ENCODE measurements at regions not wholly inside any gene's neighbourhood (a gene's known extent, or its start where the extent isn't known, plus 50 kb on each side); places are given as distances from the start of the nearest gene placed in this dataset.
"Not testable (repeated sequence)": the region's sequence is repeated elsewhere in the genome, so short reads cannot be mapped to it uniquely, and the experiment has no call there.

GRCh38 chr11:122002926-122003325, 113.1 kb downstream of the BLID start:
- no peak overlapping the region for H3K4me3 ChIP-seq (ENCODE audit: low read length in 2 of 2)
- H3K36me3 ChIP-seq (ENCODE audit: control insufficient read depth in 2 of 2, insufficient read depth in 2 of 2, low read length in 1 of 2) = no peaks in the 10 kb centered on the region
- 97% methylated on average over 1 of the region's 1 CpG for WGBS
- no peaks in the 10 kb centered on the region for H3K9me3 ChIP-seq (ENCODE audit: control insufficient read depth in 2 of 2, insufficient read depth in 1 of 2, low read length in 1 of 2)
- no peaks in the 10 kb centered on the region for H3K4me1 ChIP-seq (ENCODE audit: control insufficient read depth in 2 of 2, insufficient read depth in 2 of 2, low read length in 2 of 2)
- H3K27me3 ChIP-seq (ENCODE audit: control insufficient read depth in 2 of 2, insufficient read depth in 1 of 2, low read length in 1 of 2) = no peaks in the 10 kb centered on the region
- H3K27ac ChIP-seq (ENCODE audit: low read depth in 1 of 2, low read length in 1 of 2) = no peak overlapping the region
- no peak for DNase-seq (ENCODE audit: low read depth in 6 of 9, low spot score in 9 of 9)

DNA sequence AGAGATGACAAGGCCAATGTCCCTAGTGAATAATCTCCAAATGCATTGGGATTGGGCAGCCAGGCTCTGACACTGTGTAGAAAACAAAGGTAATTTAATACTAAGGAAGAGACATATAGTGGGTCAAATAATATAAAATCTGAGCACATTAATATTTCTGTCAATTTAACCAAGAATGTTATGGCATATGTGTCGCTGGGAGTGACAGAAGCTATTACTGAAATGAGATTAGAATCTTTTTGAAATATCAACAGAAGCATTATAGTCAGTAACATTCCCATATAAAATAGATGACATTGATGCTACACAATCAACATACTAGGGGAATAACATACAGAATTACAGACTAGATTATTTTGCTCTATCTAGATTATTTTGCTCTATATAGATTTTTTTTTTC, 114.0 kb downstream of the BLID start:
- DNase-seq (ENCODE audit: low read depth in 6 of 9, low spot score in 9 of 9) = no peak
- Histone ChIP-seq H3K4me1 (ENCODE audit: control insufficient read depth in 2 of 2, insufficient read depth in 2 of 2, low read length in 2 of 2) (no peaks in the 10 kb centered on the region), H3K27ac (ENCODE audit: low read depth in 1 of 2, low read length in 1 of 2) (no peak overlapping the region), H3K27me3 (ENCODE audit: control insufficient read depth in 2 of 2, insufficient read depth in 1 of 2, low read length in 1 of 2) (no peaks in the 10 kb centered on the region), H3K9me3 (ENCODE audit: control insufficient read depth in 2 of 2, insufficient read depth in 1 of 2, low read length in 1 of 2) (no peaks in the 10 kb centered on the region), H3K4me3 (ENCODE audit: low read length in 2 of 2) (no peak overlapping the region), H3K36me3 (ENCODE audit: control insufficient read depth in 2 of 2, insufficient read depth in 2 of 2, low read length in 1 of 2) (no peaks in the 10 kb centered on the region)
- 96% methylated on average over 1 of the region's 1 CpG for WGBS

GRCh38 chr11:121999651-122000050, 116.4 kb downstream of the BLID start:
- Histone ChIP-seq H3K9me3 (ENCODE audit: control insufficient read depth in 2 of 2, insufficient read depth in 1 of 2, low read length in 1 of 2) (no peaks in the 10 kb centered on the region), H3K4me1 (ENCODE audit: control insufficient read depth in 2 of 2, insufficient read depth in 2 of 2, low read length in 2 of 2) (no peaks in the 10 kb centered on the region), H3K27me3 (ENCODE audit: control insufficient read depth in 2 of 2, insufficient read depth in 1 of 2, low read length in 1 of 2) (no peaks in the 10 kb centered on the region), H3K4me3 (ENCODE audit: low read length in 2 of 2) (no peak overlapping the region), H3K27ac (ENCODE audit: low read depth in 1 of 2, low read length in 1 of 2) (no peak overlapping the region), H3K36me3 (ENCODE audit: control insufficient read depth in 2 of 2, insufficient read depth in 2 of 2, low read length in 1 of 2) (no peaks in the 10 kb centered on the region)
- WGBS = 95% methylated on average over 2 of the region's 2 CpGs
- no peak for DNase-seq (ENCODE audit: low read depth in 6 of 9, low spot score in 9 of 9)

GRCh38 chr11:121996574-121996973, 119.4 kb downstream of the BLID start:
- no peaks in the 10 kb centered on the region for H3K27me3 ChIP-seq (ENCODE audit: control insufficient read depth in 2 of 2, insufficient read depth in 1 of 2, low read length in 1 of 2)
- H3K4me1 ChIP-seq (ENCODE audit: control insufficient read depth in 2 of 2, insufficient read depth in 2 of 2, low read length in 2 of 2) = no peaks in the 10 kb centered on the region
- H3K4me3 ChIP-seq (ENCODE audit: low read length in 2 of 2) = no peak overlapping the region
- DNase-seq (ENCODE audit: low read depth in 6 of 9, low spot score in 9 of 9) = no peak
- H3K36me3 ChIP-seq (ENCODE audit: control insufficient read depth in 2 of 2, insufficient read depth in 2 of 2, low read length in 1 of 2) = no peaks in the 10 kb centered on the region
- no peaks in the 10 kb centered on the region for H3K9me3 ChIP-seq (ENCODE audit: control insufficient read depth in 2 of 2, insufficient read depth in 1 of 2, low read length in 1 of 2)
- 95% methylated on average over 1 of the region's 1 CpG for WGBS
- H3K27ac ChIP-seq (ENCODE audit: low read depth in 1 of 2, low read length in 1 of 2) = no peak overlapping the region

GRCh38 chr11:121983901-121984300, 132.1 kb downstream of the BLID start:
- no peak for DNase-seq (ENCODE audit: low read depth in 6 of 9, low spot score in 9 of 9)
- Histone ChIP-seq H3K27ac (ENCODE audit: low read depth in 1 of 2, low read length in 1 of 2) (no peak overlapping the region), H3K36me3 (ENCODE audit: control insufficient read depth in 2 of 2, insufficient read depth in 2 of 2, low read length in 1 of 2) (no peaks in the 10 kb centered on the region), H3K9me3 (ENCODE audit: control insufficient read depth in 2 of 2, insufficient read depth in 1 of 2, low read length in 1 of 2) (no peaks in the 10 kb centered on the region), H3K4me1 (ENCODE audit: control insufficient read depth in 2 of 2, insufficient read depth in 2 of 2, low read length in 2 of 2) (no peaks in the 10 kb centered on the region), H3K4me3 (ENCODE audit: low read length in 2 of 2) (no peak overlapping the region), H3K27me3 (ENCODE audit: control insufficient read depth in 2 of 2, insufficient read depth in 1 of 2, low read length in 1 of 2) (no peaks in the 10 kb centered on the region)
- WGBS = 92% methylated on average over 3 of the region's 3 CpGs

- not testable (repeated sequence) for H3K27ac ChIP-seq (ENCODE audit: low read depth in 1 of 2, low read length in 1 of 2); H3K4me3 ChIP-seq (ENCODE audit: low read length in 2 of 2)
Observed at GRCh38 chr11:121977914-121978313, 138.1 kb downstream of the BLID start.

GRCh38 chr11:121968638-121969037, 147.4 kb downstream of the BLID start:
- Histone ChIP-seq H3K4me3 (ENCODE audit: low read length in 2 of 2) (no peak overlapping the region), H3K4me1 (ENCODE audit: control insufficient read depth in 2 of 2, insufficient read depth in 2 of 2, low read length in 2 of 2) (no peaks in the 10 kb centered on the region), H3K27me3 (ENCODE audit: control insufficient read depth in 2 of 2, insufficient read depth in 1 of 2, low read length in 1 of 2) (no peaks in the 10 kb centered on the region), H3K36me3 (ENCODE audit: control insufficient read depth in 2 of 2, insufficient read depth in 2 of 2, low read length in 1 of 2) (no peaks in the 10 kb centered on the region), H3K27ac (ENCODE audit: low read depth in 1 of 2, low read length in 1 of 2) (no peak overlapping the region), H3K9me3 (ENCODE audit: control insufficient read depth in 2 of 2, insufficient read depth in 1 of 2, low read length in 1 of 2) (no peaks in the 10 kb centered on the region)
- no peak for DNase-seq (ENCODE audit: low read depth in 6 of 9, low spot score in 9 of 9)
- 93% methylated on average over 2 of the region's 2 CpGs for WGBS

More at GRCh38 chr11:121977914-121978313, 138.1 kb downstream of the BLID start:
- not testable (repeated sequence) for H3K9me3 ChIP-seq (ENCODE audit: control insufficient read depth in 2 of 2, insufficient read depth in 1 of 2, low read length in 1 of 2); H3K4me1 ChIP-seq (ENCODE audit: control insufficient read depth in 2 of 2, insufficient read depth in 2 of 2, low read length in 2 of 2); DNase-seq (ENCODE audit: low read depth in 6 of 9, low spot score in 9 of 9); H3K27me3 ChIP-seq (ENCODE audit: control insufficient read depth in 2 of 2, insufficient read depth in 1 of 2, low read length in 1 of 2); H3K36me3 ChIP-seq (ENCODE audit: control insufficient read depth in 2 of 2, insufficient read depth in 2 of 2, low read length in 1 of 2)

DNA sequence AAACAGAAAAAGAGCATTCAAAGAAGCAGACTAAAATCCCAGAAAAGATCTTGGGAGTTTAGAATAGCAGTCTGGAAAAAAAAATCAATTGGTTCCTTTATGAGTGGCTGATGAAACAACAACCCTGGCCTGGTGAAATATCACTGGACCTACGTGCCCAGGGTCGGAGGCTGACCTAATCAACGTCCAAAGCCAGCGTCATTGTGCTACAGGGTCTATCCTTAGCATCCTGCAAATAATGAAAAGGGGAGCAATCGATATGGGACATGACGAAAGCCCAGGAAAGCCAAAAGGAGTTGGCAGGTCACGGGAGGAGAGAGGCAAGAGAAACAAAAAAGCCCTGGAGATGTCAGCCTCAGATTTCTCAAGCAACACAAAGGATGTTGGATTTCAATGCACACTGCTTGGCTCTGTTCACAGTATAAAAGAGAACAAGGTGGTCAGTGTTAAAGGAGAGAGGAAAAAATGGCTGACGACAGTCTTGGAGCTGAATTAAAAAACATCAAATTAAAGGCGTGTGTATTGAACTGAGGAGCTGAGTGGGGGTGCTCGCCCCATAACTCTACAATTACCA, 148.8 kb downstream of the BLID start:
- H3K9me3 ChIP-seq (ENCODE audit: control insufficient read depth in 2 of 2, insufficient read depth in 1 of 2, low read length in 1 of 2) = no peaks in the 10 kb centered on the region
- H3K36me3 ChIP-seq (ENCODE audit: control insufficient read depth in 2 of 2, insufficient read depth in 2 of 2, low read length in 1 of 2) = no peaks in the 10 kb centered on the region
- H3K27ac ChIP-seq (ENCODE audit: low read depth in 1 of 2, low read length in 1 of 2) = no peak overlapping the region
- 95% methylated on average over 10 of the region's 10 CpGs for WGBS
- no peak for DNase-seq (ENCODE audit: low read depth in 6 of 9, low spot score in 9 of 9)
- no peaks in the 10 kb centered on the region for H3K27me3 ChIP-seq (ENCODE audit: control insufficient read depth in 2 of 2, insufficient read depth in 1 of 2, low read length in 1 of 2)
- no peak overlapping the region for H3K4me3 ChIP-seq (ENCODE audit: low read length in 2 of 2)
- no peaks in the 10 kb centered on the region for H3K4me1 ChIP-seq (ENCODE audit: control insufficient read depth in 2 of 2, insufficient read depth in 2 of 2, low read length in 2 of 2)

DNA sequence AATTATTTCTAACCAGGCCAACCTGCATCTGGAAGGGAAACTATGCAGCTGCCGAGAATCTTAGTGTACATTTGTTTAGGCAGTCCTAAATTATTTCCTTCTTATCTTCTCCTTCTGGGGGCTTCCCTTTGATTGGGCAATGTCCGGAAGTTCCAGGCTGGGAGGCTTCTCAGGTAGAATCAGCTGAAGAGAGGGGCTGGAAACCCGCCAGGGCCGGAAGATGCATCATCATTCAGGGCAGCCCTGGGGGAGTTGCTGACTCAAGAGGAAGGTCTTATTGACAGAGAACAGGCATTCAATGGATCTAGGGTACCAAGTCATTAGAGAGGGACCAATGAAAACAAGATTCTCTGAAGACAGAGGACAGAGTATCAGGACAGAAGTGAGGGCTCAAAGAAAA, 150.7 kb downstream of the BLID start:
- Histone ChIP-seq H3K4me1 (ENCODE audit: control insufficient read depth in 2 of 2, insufficient read depth in 2 of 2, low read length in 2 of 2) (no peaks in the 10 kb centered on the region), H3K27me3 (ENCODE audit: control insufficient read depth in 2 of 2, insufficient read depth in 1 of 2, low read length in 1 of 2) (no peaks in the 10 kb centered on the region), H3K27ac (ENCODE audit: low read depth in 1 of 2, low read length in 1 of 2) (no peak overlapping the region), H3K4me3 (ENCODE audit: low read length in 2 of 2) (no peak overlapping the region), H3K9me3 (ENCODE audit: control insufficient read depth in 2 of 2, insufficient read depth in 1 of 2, low read length in 1 of 2) (no peaks in the 10 kb centered on the region), H3K36me3 (ENCODE audit: control insufficient read depth in 2 of 2, insufficient read depth in 2 of 2, low read length in 1 of 2) (no peaks in the 10 kb centered on the region)
- DNase-seq (ENCODE audit: low read depth in 6 of 9, low spot score in 9 of 9) = no peak
- 95% methylated on average over 4 of the region's 4 CpGs for WGBS

- Histone ChIP-seq H3K27me3 (ENCODE audit: control insufficient read depth in 2 of 2, insufficient read depth in 1 of 2, low read length in 1 of 2) (no peaks in the 10 kb centered on the region), H3K9me3 (ENCODE audit: control insufficient read depth in 2 of 2, insufficient read depth in 1 of 2, low read length in 1 of 2) (no peaks in the 10 kb centered on the region), H3K4me1 (ENCODE audit: control insufficient read depth in 2 of 2, insufficient read depth in 2 of 2, low read length in 2 of 2) (no peaks in the 10 kb centered on the region), H3K36me3 (ENCODE audit: control insufficient read depth in 2 of 2, insufficient read depth in 2 of 2, low read length in 1 of 2) (no peaks in the 10 kb centered on the region), H3K4me3 (ENCODE audit: low read length in 2 of 2) (no peak overlapping the region), H3K27ac (ENCODE audit: low read depth in 1 of 2, low read length in 1 of 2) (no peak overlapping the region)
- 59% methylated on average over 4 of the region's 4 CpGs for WGBS
- DNase-seq (ENCODE audit: low read depth in 6 of 9, low spot score in 9 of 9) = no peak
Observed at GRCh38 chr11:121964591-121964990, 151.4 kb downstream of the BLID start.

Measured in thymus (tissue), 11 donors.